HG02642 (cell line): ENCODE measurements at regions not wholly inside any gene's neighbourhood (a gene's known extent, or its start where the extent isn't known, plus 50 kb on each side); places are given as distances from the start of the nearest gene placed in this dataset.

Source experiments
- ATAC-seq: cut with Tn5 transposase; IDR thresholded peaks from one replicate; pipeline ENCODE4 v1.9.1; 2021; ENCODE audit warnings: mild to moderate bottlenecking; ENCODE audit not compliant: unreplicated experiment, poor library complexity

DNA sequence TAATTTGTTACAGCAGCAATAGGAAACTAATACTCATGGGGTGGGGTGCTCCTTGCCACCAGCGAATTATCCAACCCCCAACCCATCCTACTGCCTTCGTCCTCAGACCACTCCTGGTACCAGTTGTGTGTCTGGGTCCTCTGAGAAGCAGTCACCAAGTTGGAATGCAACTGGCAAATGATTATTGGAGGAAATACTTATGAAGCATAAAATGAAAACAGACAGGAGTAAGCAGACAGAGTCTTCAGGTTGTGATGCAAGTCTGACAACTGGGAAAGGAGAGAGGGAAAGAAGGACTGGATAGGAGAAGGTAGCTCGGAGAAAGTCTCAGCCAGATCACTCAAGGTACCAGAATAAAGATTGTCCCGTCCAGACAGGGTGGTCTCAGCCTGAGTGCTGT lies 181.1 kb upstream of the ARID2 start:
- no peak for ATAC-seq

DNA sequence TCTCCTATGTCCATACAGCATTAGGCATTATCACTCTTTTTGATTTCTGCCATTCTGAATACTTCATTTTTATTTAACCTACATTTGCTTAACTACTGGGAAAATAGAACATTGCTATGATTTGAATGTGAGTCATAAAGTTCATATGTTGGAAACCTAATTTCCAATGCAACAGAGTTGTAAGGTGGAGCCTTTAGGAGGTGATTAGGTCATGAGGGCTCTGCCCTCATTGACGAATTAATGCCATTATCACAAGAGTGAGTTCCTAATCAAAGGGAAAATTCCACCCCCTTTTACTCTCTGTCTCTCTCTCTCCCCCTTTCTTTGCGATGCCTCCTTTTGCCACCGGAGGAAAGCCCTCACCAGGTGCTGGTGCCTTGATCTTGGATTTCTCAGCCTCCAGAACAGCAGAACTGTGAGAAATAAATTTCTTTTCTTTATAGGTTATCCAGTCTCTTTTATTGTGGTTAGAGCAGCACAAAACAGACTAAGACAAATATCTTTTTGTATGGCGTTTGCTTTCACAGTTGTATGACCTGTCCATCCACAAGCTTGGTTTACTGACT lies 180.1 kb upstream of the ARID2 start:
- no peak for ATAC-seq

DNA sequence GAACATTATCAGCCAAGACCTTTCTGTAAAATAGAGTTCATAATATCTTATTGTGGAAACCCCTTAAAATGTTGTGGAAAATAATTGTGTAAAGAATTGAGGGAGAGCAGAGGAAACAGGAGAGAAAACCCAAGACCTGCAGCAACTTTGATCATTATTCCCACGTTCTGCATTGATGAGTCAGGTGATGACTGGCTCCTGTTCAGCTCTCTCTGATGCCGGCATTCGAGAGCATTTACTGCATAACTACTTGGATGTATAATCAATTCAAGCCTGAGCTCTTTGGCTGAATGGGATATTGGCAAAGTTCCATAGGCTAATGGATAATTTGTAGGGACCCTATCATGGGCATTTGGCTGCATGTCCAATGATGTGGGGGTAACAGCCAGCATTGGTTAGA lies 176.3 kb upstream of the ARID2 start:
- ATAC-seq = no peak

DNA sequence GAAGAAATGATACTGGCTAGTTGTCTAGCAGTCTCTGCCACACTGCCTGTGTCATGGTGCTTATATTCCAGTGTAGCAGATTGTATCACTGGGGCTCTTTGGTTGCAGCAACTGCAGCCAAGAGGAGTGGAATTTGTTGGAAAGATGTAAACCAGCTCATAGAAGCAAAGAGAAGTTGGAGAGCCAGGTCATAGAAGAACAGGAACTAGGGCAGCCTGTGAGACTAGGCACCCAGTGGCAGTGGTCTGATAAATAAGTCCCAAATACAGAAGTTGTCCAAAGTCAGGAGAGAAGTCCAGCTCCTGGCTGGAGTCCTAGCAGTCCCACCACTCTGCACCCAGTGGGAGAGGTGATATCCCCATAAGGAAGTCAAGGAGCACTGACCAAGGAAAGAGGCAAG lies 172.5 kb upstream of the ARID2 start:
- ATAC-seq = no peak

DNA sequence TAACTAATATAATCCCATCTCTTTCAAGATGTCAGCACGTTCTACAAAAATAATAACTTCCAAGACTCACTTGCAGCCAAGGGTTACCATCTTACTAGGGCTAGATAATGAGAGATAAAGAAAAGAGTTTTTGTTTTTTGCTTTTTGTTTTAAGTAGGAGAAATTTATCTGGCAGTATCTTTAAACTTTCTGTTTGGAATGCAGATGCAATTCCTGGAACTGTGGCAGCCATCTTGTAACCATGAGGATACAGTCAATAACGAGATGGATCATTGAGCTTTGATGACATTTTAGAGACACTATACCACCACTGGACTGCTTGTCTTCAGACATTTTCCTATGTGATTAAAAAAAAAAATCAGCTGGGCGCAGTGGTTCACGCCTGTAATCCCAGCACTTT lies 171.2 kb upstream of the ARID2 start:
- no peak for ATAC-seq

DNA sequence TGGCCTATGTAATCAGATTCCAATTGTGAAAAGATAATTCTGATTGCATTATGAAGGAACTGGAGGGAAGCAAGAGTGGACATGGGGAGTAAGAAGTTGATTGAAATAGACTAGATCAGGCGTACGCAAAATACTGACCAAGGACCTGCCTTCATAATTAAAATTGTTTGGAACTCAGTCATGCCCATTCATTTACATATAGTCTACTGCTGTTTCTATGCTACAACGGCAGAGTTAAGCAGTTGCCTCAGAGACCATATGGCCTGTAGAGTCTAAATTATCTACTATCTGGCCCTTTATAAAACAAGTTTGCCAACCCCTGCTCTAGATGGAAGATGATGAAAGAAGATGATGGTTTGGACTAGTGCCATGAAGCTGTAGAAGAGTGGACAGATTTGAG lies 170.0 kb upstream of the ARID2 start:
- ATAC-seq = no peak

DNA sequence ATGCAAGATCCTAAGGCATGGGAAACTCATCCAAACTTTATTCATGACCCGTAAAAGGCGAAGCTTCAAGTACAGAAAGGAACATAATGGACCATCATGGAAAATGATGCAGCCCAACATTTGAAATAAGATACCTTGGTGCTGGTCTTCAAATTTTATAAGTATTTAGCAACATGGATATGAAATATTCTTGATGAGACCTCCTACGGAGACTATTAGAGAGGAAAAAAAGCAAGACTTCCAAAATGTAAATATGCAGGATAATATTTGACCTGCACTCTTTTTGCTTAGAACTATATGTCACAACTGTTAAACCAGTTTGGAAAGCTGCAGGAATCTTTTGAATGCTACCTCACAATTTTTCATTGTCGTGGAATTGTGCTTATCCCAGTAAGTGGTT lies 168.8 kb upstream of the ARID2 start:
- ATAC-seq = no peak

DNA sequence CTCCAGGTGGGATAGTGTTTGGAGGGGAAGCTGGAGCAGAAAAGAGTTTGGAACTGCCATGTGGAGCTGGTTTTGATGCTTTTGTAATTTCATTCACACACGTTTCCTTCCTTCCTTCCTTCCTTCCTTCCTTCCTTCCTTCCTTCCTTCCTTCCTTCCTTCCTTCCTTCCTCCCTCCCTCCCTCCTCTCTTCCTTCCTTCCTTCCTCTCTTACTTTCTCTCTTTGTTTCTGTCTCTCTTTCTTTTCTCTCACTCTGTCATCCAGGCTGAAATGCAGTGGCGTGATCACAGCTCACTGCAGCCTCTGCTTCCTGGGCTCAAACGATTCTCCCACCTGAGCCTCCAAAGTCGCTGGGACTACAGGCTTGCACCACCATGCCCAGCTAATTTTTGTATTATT lies 168.0 kb upstream of the ARID2 start:
- ATAC-seq = no peak

DNA sequence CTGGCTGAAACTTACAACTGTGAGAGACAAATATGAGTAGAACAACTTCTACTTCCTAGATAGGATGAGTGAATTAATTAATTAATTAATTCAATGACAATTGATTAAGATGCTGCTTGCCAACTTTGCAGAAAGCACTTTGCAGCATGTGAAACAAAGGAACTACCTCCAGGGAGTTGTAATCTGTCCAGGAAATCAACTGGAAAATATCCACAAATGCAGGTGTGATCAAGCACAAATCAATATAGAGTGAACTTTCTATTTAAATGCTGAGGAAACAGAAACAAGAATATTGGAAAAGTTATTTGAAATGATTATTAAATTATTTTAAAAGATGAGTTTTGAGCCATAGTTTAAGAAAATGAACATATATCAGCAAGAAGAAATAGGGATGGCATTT lies 163.9 kb upstream of the ARID2 start:
- ATAC-seq = no peak

DNA sequence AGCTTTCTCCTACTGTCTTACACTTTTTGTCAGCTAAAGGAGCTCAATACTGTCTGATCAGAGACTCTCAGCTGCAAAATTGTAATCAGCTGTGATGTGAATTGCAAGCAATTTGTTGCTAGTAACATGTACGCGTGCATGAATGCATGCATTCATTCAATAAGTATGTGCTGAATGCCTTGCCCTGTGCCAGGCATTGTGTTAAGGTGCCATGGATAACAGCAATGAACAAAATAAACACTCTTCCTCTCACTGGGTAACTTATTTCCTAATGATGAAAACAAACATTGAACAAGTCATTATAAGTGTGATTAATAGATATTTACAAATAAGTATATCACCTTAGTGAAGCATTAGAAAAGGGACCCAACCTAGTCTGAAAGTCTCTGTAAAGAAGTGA lies 163.2 kb upstream of the ARID2 start:
- no peak for ATAC-seq

DNA sequence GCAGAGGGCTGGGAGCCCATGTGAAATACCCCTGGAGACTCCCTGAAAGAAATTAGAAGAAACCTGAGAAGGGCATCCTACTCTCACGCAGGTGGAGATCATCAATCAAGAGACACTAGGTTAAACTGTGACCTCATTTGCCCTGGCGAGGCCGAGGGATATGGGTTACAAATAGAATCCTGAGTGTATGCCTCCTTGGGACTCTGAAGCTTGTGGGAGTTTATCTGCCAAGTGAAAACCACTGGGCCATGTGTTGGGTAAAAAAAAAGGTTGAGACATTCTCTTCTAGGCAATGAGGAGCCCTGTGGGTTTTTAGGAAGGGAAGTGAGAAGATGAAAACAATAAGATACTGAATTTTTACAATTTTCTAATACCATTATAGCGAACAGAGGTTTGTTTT lies 160.7 kb upstream of the ARID2 start:
- ATAC-seq = no peak

DNA sequence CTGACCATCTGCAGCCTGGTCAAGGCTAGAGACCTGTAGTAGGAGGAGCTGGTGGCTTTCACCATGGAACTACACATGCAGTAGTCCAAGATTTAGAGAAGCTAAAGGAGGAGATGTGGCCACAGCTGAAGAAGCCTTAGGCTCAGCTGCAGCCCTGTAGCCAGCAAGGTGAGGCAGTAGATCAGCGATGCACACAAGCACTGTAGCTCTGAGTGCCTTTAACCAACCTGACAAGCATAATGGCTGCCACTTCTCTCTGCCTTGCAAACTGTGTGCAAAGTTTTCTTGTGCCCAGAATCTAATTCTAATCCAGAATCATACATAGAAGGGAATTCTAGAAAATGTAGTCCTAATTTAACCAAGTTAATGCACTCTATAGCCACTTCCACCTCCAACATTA lies 159.0 kb upstream of the ARID2 start:
- no peak for ATAC-seq

DNA sequence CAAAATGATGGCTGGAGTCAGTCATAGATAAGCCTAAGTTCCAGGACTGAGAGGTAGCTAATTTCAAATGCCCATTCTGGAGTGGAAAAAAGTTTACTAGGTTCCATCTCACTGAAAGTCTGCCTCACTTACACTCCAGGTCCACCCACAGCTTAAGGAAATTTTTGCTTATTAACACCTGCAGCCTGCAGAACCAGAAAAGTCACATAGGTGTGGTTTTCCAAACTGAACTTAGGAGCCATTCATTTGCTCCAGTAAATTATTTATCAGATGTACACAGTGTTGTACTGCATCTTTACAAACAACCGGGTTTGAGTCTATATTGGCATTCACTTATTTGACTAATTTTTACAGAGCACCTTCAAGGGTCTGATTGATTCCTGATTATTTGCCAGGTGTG lies 157.4 kb upstream of the ARID2 start:
- ATAC-seq = no peak

DNA sequence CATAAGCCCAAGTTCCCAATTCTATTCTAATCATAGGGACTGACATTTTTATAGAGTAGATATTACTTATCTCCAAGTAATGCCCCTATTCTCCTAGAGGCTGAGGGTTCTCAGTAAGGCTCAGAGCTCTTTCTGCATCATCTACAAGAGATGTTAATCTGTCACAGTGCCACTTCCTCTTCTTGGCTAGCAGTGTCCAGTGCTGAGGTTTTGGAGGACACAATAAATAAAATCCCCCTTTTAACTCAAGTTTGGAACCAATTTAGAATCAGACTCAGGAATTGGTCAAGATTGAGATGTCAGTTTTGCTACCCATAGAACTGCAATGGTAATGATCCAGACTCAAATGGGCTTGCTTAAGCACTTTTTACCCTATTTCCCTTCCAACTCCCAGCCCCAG lies 154.1 kb upstream of the ARID2 start:
- ATAC-seq = no peak

DNA sequence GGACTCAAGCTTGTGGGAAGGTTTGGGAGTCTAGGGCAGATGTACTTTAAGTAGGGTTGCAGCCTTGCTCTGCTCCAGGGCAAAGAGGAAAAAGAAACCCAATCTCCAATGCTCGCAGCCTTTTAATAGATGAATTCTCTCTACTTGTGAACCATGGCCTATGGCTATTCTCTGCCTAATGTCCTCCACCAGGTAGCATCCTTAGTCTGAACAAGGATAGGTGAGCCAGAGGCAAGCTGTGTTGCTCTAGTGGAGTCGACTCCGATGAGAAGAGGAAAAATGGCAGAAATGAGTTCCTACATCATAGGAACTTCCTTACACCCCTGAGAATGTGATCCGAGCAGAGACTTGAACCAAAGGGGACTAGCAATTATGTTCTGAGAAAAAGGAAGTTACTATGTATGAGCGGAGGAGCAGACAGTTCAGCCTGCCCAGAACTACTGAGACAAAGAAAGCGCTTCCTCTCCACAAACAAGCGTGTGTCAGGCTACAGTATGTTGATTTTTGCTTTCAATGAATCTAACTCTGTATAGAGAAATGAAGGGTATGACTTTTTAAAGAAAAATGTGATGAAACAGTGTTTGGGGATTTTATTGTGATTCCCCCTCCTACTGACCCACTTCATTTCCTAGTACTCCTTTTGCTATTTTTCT lies 153.6 kb upstream of the ARID2 start:
- peak; percentile 74 for ATAC-seq

DNA sequence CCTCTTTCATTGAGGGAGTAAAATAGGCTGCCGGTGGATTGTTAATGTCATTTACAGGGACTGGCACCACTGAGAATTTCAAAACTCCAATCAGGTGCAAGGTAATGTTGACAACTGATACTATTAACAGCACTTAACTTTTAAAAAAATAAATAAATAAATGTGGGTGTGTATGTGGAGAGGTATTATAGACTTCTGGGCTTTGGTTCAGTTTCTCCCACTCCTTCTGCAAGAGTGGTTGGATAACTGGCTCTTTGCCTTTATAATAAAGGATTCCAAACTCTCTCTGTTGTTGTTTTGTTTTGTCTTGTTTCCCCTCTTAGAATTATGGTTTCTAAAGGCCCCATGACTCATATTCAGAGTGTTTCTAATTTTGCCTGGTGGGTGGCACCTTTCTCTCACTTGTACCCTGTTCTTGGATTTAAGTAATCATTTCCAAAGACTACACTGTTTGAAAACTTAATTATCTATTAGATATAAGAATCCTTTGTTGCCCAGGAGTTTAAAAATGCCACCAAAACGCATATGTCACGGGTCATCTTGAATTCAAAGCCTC lies 151.6 kb upstream of the ARID2 start:
- no peak for ATAC-seq

DNA sequence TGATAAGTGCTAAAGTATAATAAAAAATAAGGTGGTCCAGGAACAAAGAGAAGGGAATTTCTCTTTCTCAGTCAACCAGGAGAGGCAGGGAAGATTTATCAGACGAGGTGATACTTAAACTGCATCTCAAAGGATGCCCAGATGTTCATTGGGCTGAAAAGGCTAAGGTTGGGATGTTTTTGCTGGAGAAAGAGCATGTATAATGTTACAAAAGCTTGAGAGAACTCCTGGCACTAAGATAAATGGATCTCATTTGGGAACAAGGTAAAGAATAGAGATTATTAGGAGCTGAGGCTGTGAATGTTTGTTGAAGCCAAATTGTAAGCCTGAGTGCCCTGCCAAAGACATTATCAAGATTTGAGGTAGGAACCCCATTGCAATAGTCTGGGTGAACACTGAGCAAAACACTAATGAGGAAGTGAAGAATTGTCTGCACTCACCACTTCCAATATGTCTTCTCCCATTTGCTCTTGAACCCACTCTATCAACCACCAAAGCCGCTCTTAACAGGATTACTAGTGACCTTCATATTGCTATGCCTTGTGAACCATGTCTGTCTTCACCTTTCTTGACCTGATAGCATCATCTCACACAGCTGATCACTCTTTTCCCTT lies 149.0 kb upstream of the ARID2 start:
- ATAC-seq = no peak

DNA sequence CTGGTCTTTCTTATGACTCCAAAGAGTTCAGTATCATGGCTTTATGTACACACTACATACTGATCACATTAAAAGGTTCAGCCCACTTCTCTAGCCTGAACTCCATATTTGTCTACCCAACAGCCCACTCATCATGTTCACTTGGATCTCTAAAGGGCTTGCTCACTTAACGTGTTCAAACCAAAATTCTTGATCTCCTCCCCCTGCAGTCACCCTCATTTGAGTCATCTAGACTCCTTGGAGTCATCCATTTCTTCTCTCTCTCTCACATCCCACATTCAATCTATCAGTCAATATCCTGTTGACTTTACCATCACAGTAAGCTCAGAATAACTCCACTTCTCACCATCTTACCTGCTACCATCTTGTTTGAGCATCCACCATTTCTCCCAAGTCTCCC lies 148.4 kb upstream of the ARID2 start:
- ATAC-seq = no peak

DNA sequence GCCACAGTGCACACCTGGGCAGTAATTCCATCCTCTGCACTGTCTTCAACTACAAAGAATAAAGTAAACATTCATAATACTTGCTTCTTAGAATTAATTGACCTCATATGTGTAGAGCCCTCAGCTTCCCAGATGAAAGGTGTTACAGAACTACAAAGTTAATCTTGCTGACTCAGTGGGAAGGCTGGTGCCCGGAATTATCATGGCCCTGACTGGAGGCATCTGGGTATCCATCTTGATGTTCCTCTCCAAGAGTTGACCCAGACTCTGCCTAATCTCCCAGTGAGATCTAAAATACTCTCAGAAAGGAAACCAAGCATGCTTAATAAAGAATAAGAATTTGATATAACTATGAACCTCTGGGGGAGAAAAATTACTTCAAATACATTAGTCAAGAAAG lies 147.0 kb upstream of the ARID2 start:
- ATAC-seq = no peak

DNA sequence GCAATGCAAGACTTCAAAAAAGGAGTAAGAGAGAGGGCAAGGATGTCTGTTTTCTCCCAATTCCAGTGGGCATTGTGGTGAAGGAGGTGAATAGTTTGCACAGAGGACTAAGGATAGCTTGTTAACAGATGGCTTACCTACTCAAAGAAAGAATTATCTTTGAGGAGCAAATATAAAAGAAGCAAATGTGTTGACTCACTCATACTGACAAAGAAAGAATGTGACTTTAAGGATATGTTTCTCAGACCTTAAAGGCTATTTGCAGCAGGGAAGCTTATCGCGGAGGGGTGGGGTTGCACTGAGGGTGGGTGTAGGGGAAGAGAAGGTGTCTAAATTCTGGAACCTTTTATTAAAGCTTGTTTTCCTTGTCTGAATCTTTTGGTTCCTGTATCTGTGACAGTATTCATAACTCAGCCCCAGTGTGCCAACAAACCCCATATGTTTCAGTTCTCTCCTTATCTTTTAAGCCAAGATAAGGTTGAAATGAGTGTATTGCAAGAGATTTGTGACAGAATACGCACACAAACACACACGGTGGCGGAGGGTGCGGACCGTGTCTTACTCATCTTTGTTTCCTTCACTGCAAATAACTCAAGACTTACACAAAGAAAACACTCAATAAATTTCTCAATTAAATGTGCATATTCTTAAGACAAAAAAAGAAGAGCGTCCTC lies 146.4 kb upstream of the ARID2 start:
- ATAC-seq = no peak

DNA sequence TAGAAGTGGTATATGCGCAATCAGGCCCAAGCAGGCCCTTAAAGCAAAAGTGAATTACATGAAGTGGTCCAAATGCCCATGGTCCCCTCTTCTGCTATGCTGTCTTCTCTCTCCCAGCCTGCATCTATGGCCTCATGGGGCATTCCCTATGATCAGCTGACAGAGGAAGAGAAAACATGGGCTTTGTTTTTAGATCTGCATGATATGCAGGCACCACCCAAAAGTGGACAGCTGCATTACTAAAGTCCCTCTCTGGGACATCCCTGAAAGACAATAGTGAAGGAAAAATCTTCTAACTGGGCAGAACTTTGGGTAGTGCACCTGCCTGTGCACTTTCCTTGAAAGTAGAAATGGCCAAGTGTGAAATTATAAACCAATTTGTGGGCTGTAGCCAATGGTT lies 145.2 kb upstream of the ARID2 start:
- ATAC-seq = no peak
